Suppressor macrophage (primary cell): ENCODE measurements at regions not wholly inside any gene's neighbourhood (a gene's known extent, or its start where the extent isn't known, plus 50 kb on each side); places are given as distances from the start of the nearest gene placed in this dataset.

Experiments used
- DNase-seq, 4 experiments: peaks; one replicate each; pipeline ENCODE4 v3.0.0-alpha.2; 2020 to 2022

DNA sequence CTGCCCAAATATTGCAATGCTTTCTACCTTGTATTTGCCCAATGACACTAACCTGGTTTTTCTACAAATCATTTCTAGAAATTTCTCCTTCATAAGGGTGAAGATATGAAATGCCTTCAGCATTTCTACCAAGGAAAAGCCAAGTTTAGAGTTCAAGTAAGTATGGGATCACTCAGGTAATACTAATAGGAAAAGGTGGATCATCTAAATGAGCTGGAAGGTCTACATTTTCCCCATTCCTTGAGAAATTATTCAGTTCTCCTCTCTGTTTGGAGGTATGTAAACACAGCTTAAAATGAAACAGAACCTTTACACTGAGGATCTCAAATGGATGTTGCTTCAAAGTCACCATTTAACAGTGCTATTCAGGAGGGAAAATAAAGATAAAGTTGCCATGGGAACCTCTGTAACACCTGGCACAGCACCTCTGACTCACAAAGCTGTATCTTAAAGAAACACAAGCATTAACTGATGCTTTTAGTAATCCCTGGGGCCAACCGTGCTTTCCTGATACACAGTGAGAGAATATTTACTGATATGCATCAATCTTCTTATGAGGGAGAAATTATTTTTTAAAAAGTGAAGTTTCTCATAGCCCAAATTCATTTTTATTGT is 161.3 kb downstream of the DRD1 start:
- DNase-seq: no peak

DNA sequence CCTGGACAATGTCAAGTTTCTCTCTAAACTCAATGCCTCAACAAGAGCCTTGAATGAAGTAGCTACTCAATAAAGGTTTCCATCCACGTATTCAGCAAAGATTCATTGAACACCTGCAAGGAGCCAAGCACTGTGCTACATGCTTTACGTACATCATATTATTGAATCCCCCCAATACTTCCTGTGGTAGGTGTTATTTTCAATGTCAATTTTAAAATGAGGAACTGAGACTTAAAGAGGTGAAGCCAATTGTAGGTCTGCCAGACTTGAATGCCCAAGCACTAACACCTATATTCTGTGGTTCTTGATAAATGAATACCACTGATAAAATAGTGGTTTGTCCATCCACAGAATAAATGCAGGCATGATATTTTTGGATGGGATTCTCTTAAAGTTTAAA is 162.3 kb downstream of the DRD1 start:
- no peak for DNase-seq

DNA sequence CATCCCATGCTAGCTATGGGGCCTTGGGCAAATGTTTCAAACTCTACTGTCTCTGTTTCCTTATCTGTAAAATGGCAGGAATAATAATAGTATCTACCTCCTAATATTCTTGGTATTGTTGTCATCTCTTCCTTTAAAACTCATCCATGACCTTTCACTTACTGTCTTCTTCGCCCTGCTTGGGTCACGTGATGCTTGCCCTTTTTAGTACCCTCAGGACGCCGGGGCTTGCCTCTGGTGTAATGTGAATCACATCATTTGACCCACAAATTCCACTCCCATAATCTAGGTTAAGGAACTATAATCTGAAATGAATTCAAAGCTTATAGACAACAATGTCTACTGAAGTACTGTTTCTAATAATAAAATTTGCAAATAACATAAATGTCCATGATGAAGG is 162.7 kb downstream of the DRD1 start:
- no peak for DNase-seq

DNA sequence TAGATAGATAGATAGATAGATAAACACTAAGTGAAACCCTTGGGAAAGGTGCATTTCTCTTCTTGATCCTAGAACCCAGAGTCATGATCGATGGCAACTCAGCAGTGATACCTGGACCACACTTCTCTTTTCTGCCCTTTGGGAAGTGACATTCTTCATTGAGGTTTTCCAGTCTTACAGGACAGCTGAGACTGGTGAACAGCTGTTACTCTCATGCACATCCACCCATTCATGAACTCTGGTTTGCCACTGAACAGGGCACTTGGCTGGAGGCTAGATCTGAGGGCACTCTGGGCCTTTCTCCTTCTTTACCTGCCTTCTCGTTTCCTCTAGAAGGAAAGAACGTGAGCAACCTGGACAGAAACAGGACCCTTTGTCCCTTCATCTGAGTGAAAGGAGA is 164.5 kb downstream of the DRD1 start:
- DNase-seq: no peak

DNA sequence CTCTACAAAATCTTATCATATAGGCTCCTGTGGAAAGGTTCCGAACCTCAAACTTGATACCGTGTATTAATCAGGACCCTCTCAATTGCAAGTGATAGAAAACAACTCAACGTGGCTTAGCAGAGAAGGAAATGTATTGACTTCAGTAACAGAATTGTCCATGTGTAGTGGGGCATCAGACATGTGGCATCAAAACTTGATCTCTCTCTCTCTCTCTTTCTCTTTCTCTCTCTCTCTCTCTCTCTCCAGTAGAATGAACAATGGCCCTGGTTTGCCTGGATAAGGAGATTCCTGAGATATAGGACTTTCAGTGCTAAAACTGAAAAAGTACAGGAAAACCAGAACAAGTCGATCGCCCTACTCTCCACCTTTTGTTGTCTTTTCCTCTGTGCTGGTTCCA is 168.2 kb downstream of the DRD1 start:
- no peak for DNase-seq

DNA sequence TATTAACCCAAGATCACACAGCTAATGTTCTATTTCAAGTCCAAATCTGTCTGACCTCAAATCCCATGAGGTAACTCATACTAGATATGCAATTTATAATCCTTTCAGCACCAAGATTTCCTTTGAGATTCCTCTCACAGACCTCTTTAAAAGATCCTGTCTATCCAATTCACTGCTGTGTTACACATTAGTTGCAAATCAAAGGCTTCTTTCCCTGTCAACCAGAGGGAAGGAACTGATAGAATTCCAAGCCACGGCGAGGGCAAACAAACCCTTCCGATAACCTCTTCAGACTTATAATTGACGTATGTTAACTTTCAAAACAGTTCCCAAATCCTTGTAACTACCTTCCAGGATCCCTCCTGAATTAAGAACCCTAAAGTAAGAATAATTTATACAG is 168.9 kb downstream of the DRD1 start:
- no peak for DNase-seq

DNA sequence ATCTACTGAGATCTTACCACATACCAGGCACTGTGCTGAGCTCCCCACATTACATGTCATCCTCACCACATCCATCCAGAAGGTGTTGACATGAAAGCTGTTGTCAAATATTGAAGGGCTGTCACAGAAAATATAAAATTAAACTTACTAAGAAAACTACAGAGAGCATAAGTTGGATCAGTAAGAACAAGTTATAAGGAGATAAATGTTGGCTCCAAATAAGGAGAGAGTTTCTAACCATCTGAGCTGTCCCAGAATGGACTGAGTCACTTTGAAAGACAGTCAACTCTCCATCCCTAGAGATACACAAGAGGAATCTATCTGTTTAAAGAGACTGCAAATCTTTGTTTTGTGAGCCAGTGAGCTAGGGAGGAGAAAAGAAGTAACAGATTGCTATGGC is 169.8 kb downstream of the DRD1 start:
- no peak for DNase-seq

DNA sequence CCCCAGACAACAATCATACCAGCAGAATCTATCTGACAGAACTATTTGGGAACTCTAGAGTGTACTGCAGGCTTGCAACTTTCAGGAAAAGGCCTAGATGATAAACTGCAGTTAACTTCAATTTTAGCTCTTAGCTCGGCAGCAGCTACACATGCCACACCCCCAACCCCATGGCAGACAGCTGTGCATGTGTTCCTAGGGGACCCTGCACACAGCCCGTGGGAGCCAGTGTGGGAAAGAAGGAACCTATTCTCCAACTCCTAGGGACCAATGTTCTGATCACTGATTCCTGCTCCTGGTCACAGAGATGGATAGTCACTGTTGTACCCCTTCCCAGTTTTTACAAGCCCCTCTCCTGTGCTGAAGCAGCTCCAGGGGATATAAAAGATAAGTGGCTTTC is 179.6 kb downstream of the DRD1 start:
- DNase-seq: no peak

DNA sequence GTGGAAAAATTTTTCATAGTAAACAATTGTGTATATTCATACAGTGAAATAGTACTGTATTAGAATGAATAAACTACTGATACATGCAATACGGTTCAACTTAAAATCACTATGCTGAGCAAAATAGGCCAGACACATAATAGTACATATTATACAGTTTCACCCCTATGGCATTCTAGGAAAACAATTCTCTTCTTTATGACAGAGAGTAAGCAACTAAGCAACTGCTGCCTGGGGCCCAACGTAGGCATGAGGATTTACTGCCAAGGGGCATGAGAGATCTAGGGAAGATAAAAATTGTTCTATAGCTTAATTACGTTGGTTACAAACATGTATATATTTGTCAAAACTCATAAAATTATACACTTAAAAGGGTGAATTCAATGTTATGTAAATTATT is 180.2 kb downstream of the DRD1 start:
- DNase-seq: no peak

DNA sequence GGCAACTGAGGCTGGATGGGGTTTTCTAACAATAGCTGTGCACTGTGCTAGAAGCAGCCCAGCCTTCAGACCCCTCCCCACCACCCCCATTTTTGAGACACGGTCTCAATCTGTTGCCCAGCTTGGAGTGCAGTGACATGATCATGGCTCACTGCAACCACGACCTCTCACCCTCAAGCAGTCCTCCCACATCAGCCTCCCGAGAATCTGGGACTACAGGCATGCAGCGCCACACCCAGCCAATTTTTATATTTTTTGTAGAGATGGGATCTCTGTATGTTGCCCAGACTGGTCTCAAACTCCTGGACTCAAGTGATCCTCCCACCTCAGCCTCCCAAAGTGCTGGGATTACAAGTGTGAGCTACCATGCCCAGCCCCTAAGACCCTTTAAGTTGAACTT is 182.5 kb downstream of the DRD1 start:
- no peak for DNase-seq

DNA sequence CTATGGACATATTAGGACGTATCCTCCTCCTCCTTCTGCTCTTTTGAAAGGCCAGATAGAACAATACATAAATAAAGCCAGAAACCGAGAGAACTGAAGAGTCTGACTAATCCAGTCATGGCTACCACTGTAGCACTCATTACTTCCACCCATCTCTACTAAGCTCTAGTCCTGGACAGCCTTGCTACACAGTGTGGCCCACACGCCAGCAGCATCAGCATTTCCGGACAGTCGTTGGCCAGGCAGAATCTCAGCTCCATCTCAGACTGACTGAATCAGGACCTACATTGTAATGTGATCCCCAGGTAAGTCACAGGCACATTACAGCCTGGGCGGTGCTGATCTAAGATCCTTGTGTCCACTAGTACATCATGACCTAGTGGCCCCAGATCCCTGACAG is 182.9 kb downstream of the DRD1 start:
- DNase-seq: no peak

DNA sequence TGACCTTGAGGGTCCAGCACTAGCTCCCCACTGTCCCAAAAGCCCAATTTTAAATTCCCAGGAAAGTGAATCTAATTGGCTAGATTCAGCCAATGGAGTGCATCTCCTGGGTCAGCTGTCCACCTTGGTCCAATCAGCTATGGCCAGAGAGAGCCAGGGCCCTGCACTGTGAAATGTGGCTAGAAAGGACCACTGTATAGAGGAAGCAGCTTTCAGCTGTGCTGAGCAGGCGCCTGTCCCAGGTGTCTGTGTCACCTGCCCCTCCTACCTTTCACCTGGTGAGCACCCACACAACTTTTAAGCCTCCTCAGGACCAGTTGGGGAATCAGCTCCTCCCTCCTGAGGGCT is 186.2 kb downstream of the DRD1 start:
- no peak for DNase-seq

DNA sequence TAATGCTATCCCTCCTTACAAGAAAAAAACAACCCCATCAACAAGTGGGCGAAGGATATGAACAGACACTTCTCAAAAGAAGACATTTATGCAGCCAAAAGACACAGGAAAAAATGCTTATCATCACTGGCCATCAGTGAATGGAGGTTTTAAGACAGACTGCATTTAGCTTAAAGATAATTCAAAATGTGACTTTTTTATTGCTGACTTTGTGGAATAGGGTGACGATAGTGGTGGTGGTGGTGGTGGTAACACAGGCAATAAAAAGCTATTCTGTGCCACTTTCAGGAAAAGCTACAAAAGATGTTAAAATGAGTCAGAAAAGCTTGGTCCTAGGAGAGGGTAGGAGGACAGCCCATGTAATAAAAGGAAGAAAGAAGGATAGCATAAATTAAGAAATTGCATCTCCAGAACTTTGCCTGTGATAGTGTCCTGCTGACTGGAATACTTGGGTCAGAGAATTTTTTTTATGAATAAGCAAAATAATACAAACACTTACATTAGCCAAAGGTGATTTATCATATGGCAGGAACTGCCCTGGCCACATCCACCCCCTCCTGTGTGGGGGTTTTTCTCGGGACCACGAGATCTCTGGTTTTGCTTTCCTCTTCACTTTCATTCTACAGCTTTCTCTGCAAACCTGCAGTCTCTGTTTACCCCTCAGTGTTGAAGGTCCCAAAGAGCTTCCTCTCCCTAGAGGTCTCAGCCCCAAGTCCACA is 186.7 kb downstream of the DRD1 start:
- no peak for DNase-seq

DNA sequence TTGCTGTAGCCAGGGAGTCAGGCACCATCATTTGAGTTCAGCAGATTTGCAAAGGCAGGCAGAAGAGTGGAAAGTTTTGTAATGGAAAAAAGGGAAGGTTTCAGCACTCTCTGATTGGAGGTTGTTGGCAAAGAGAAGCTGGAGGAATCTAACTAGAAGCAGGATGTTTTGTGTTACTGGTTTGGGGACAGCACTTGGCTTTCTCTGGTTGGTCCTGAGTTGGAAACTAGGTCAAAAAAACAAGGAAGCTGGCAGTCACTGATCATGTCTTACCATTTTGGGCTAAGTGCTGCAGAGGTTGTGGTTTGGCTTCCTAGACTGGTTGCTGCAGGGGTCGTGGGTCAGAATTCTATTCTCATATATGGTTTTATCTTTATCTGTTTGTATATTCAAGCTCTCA is 189.8 kb downstream of the DRD1 start:
- peak in 1 of 4 experiments; percentile 1 for DNase-seq

DNA sequence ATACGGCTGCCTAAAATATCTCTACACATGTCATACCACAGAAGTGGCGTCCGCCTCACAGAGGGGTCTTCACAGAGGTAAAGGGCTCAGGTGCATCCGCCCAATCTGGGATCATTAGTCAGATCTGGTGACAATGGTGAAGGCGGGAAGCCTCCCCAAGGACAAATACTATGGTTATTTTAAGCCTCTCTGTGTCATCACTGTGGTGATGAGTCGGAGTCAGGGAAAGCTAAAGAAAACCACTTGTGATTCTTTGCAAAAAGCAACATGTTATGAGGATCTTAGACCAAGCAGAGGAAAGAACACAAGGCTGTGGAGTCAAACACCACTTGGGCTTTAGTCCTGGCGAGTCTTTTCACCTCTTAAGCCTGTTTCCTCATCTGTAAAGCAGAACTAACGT is 190.4 kb downstream of the DRD1 start:
- DNase-seq: peak in 3 of 4 experiments; percentile 7 to 19 (median 13)

DNA sequence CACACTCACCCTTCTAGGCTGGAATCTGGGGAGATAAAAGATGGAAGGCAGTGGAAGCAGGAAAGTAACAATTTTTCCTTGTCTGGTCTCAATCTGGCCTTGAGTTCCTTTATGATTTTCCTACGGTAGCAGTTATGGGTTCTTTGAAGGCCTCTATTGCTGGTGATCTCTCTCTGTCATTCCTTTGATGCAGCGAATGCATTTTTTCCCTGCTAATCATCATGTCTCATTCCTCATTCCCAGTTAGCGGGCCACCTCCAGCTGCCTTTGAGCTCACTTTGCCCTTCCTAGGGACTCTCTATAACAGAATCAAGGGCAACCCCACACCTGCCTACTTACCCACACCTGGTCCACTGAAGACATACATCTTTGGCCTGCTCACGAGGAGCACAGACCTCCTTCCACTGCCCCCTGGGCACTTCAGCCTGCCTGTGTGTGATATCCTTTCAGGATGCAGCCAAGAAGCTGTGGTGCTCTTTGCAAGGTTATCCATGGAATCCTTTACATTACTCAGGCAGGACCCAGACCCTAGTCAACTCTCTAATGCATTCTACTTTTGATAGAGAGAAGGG is 191.7 kb downstream of the DRD1 start:
- DNase-seq: no peak

DNA sequence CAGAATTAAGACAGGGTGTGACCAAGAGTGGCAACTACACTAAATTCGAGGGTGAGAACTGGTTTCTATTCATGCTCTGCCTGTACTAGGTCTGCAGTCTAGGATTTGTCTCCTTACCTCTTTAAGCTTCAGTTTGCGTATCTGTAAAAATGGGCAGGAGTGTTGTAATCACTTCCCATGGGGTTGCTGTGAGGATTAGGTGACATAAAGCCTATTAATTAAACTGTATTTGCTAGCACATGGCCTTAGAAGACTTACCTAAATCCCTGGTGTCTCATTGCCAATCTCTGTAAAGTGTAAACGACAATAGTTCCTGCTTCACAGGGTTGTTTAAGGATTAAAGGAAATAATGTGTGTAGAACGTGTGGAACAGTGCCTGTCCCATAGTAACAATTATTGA is 193.6 kb downstream of the DRD1 start:
- no peak for DNase-seq

DNA sequence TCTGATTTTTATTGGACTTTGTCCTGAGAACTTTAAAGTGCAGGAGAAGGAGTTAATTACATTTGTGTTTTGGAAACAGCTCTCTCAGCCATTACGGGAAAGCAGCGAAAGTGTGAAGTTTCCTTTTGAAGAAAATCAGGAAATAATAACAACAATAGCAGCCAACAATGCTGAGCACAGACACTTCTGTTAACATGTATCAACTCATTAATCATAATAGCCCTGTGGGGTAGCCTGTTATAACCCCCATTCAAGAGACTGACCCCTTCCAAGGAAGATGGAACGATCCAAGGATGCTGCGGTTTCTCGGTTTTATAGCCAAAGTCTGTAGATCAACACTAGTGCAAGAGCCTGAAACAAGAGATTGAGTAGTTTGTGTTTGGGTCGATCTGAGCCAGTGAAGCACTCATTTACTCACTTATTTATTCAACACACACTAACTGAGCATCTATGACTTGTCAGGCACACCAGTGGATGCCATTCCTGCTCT is 195.5 kb downstream of the DRD1 start:
- DNase-seq: no peak

DNA sequence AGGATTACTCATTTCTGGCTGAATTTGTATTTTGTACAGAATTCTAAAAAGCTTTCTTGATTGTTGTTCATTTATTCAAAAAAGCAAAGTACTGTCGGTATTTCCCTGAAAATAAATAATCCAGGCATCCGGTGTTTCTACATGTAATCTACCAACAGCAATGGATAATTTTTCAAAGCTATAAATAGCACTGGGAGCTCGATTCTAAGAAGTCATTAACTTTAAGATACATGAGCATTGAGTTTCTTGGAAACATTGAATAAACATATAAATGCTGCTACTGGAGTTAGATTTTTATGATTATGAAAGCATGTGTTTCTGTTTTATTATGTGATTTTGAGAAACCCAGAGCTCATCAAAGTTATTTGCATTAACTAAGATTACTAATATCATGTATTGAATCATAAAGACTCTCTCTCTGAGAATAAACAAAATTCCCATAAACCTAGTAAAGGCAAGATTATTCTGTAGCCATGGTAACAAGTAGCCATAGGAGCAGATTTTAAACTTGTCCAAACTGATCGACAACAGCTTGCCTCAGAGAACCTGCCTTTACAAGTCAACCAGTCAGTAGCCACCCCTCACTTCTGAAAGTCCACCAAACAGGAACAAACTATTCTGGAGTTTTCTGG is 197.0 kb downstream of the DRD1 start:
- DNase-seq: no peak

DNA sequence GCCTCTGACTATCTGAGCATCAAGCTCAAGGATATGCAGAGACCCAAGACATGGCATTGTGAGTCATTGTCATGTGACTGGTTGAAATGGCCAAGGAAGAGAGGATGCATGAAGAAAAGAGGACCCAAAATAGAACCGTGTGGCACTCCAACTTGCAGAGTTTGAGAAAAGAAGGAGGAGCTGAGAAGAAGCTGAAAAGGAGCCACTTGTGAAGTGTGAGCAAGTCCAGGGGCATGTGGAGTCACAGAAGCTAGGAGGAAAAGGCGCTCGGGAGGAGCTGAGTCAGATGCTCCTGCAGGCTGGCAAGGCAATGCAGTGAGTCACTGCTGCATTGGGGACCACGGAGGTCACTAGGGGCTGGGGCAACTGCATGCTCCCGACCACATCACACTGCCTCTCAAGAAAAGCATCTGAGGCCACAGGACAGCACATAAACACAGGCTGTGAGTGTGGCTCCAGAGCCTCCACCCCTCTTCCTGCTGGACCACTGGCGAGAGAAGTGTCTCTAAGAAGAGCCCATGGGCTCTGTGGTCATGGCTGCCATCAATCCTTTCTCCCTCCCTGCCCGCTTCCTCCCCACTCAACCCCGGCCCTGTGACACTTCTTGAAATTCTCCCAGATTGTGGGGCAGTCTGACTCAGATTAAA is 197.6 kb downstream of the DRD1 start:
- no peak for DNase-seq

DNA sequence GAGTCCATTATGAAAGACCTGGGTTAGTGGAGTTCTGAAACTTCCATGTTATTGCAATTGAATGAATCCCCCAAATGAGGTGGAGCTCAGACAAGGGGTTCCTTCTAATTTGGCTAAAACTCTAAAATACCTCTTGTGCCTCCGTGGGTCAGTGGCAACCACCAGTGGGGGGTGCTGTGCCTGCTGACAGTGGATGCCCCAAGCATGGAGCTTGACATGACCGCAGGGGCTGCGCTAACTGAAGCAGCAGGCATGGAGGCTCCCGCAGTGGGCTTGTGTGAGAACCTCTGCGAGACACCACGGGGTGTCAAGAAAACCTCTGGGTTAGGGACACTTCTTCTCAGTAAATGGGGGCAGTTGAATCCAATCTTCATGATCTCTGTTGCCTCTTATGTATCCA is 200.5 kb downstream of the DRD1 start:
- DNase-seq: no peak

DNA sequence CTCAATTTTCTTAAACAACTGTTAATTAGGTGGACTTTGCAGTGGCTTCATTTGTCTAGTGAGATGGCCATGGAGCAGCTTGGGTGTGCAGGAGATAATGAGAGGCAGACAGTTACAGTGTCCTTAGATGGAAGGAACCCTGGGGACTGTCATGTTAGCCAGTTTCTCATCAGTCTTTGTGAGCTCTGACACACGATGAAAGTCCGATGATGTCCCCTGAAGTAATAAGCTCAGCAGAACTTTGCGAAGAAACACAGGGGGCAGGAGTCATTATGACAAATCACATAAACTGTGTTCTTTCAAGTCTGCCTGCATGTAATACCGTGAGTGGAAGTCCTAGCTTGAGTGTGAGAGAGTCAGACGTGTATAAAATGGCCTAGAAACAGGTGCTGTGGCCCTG is 201.8 kb downstream of the DRD1 start:
- DNase-seq: no peak

DNA sequence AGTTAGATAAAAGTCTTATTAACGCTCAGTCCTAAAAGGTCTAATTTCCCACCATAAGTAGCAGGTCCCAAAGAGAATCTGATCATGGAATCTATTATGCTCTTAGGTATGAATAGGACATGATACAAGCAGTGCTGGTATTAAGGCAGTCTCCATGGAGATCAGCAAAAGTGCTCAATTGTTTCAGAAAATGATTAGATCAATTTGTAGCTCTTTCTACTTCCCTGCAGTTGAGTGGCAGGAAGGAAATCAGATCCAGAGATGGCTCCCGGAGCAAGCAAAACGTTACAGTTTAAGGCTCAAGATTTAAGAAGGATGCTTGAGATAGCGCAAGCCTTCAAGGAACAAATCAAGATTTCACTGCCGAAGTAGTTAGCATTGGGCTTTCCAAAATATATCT is 205.7 kb downstream of the DRD1 start:
- no peak for DNase-seq
